ENCODE measurements at regions not wholly inside any gene's neighbourhood (a gene's known extent, or its start where the extent isn't known, plus 50 kb on each side); places are given as distances from the start of the nearest gene placed in this dataset.

DNA sequence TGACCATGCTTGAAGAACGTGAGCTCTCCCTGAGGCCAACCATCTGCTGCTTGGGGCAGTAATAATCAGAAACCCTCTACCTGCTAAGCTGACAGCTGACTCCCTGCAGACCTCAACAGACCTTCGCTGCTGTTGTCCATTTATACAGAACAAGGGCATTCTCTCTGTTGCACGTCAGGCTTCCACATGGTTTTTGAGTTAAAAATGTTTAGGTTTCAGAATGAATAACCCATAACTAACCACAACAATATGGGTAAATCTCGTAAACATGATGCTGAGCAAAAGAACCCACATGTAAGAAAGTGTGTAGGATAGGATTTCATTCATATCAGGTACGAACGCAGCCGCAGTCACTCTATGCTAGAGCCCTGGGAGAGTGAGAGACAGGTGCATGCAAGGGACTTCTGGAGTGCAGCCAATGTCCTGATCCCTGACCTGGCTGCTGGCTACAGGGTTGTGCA, 348.5 kb downstream of the MED10 start (continued):
- no peak for TF ChIP-seq SP7 (tag by site-specific recombination; IDR thresholded peaks at IDR 0.05)
- TF ChIP-seq ZBTB10 (tag by site-specific recombination; IDR thresholded peaks at IDR 0.05): no peak
- no peak for TF ChIP-seq ZNF701 (tag by site-specific recombination; IDR thresholded peaks at IDR 0.05)
- TF ChIP-seq ZBTB48 (tag by site-specific recombination; IDR thresholded peaks at IDR 0.05): no peak
- TF ChIP-seq ZNF670 (tag by site-specific recombination; IDR thresholded peaks at IDR 0.05; ENCODE audit: low read depth): no peak
- TF ChIP-seq ZNF138 (tag by site-specific recombination; IDR thresholded peaks at IDR 0.05; ENCODE audit: borderline replicate concordance): no peak
- TF ChIP-seq BCL11A (tag by site-specific recombination; IDR thresholded peaks at IDR 0.05; ENCODE audit: low read depth): no peak

DNA sequence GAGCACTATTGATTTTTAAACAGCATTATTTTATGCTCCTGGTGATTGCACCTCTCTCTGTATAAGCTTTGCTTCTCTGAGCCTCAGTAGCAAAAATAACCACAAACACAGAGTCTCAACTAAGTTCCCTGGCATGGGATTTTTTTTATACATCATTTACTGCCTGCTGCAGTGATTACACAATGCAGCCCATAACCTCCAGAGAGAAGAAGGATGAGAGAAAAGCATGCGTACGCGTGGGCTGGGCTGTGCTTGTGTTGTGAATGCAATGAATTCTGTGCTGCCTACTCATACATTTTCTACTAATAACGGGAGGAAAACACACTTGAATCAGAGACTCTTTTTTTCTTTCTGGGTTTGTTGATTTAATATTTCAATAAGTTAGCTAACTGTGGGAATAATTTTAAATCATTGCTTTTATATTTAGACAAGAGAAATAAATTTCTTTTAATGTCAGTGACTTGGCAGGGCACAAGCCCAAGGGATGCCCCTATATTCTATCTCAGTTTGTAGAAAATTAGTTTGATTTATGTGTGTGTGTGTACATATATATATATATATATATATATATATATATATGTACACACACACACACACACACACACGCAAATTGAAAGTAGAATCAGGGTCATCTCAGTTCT, 351.5 kb downstream of the MED10 start:
- no peak overlapping the region for H3K4me3 ChIP-seq (ENCODE audit: low read depth, low read length)
- POLR2A ChIA-PET: no interaction called here
- no peaks in the 10 kb centered on the region for H3K4me1 ChIP-seq (ENCODE audit: control insufficient read depth, insufficient read depth, low read length)
- TF ChIP-seq ELK4 (IDR thresholded peaks at IDR 0.05; ENCODE audit: borderline replicate concordance, low read depth, low read length) (no peak), ZNF138 (tag by site-specific recombination; IDR thresholded peaks at IDR 0.05; ENCODE audit: borderline replicate concordance) (no peak), ZNF280D (tag by site-specific recombination; IDR thresholded peaks at IDR 0.05) (no peak)
- TF ChIP-seq, protein P1, sequence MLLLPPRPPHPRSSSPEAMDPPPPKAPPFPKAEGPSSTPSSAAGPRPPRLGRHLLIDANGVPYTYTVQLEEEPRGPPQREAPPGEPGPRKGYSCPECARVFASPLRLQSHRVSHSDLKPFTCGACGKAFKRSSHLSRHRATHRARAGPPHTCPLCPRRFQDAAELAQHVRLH (tag by site-specific recombination; IDR thresholded peaks at IDR 0.05): no peak
- CTCF ChIA-PET: interaction anchor here (0.7 kb wide), 1 partner anchor 27 kb away, joined by 4 read pairs; no protein-coding TSS in a partner anchor
- no peak overlapping the region for H3K27ac ChIP-seq (ENCODE audit: extremely low read depth, low read depth, low read length)
- peaks cover 2% of the 10 kb centered on the region; the same call in 1 of the 2 replicates for H3K9me3 ChIP-seq (ENCODE audit: control insufficient read depth, insufficient read depth, low read depth, low read length)
- no peaks in the 10 kb centered on the region for H3K36me3 ChIP-seq (ENCODE audit: control insufficient read depth in 2 of 2, insufficient read depth in 1 of 2, low read length in 2 of 2)

GRCh38 chr5:6019612-6020011, 358.7 kb downstream of the MED10 start:
- ChIA-PET POLR2A (no interaction called here), CTCF (interaction anchor here (0.5 kb wide), 1 partner anchor 577 kb away, joined by 3 read pairs; no protein-coding TSS in a partner anchor)
- Histone ChIP-seq H3K9me3 (ENCODE audit: control insufficient read depth, insufficient read depth, low read depth, low read length) (peaks cover 2% of the 10 kb centered on the region; the same call in 1 of the 2 replicates), H3K27ac (ENCODE audit: extremely low read depth, low read depth, low read length) (no peak overlapping the region), H3K4me1 (ENCODE audit: control insufficient read depth, insufficient read depth, low read length) (no peaks in the 10 kb centered on the region), H3K4me3 (ENCODE audit: low read depth, low read length) (no peak overlapping the region), H3K36me3 (ENCODE audit: control insufficient read depth in 2 of 2, insufficient read depth in 1 of 2, low read length in 2 of 2) (no peaks in the 10 kb centered on the region)
- TF ChIP-seq ZNF624 (tag by site-specific recombination; IDR thresholded peaks at IDR 0.05) (no peak), ZNF548 (tag by site-specific recombination; IDR thresholded peaks at IDR 0.05) (no peak), ZNF544 (tag by site-specific recombination; IDR thresholded peaks at IDR 0.05) (no peak), ZNF2 (tag by site-specific recombination; IDR thresholded peaks at IDR 0.05) (no peak), ZNF157 (tag by site-specific recombination; IDR thresholded peaks at IDR 0.05) (no peak), ZNF223 (tag by site-specific recombination; IDR thresholded peaks at IDR 0.05) (no peak), RBAK (tag by site-specific recombination; IDR thresholded peaks at IDR 0.05) (no peak), ZBTB8A (tag by site-specific recombination; IDR thresholded peaks at IDR 0.05) (no peak), ZSCAN30 (tag by site-specific recombination; IDR thresholded peaks at IDR 0.05) (no peak)
- TF ChIP-seq, protein P2, sequence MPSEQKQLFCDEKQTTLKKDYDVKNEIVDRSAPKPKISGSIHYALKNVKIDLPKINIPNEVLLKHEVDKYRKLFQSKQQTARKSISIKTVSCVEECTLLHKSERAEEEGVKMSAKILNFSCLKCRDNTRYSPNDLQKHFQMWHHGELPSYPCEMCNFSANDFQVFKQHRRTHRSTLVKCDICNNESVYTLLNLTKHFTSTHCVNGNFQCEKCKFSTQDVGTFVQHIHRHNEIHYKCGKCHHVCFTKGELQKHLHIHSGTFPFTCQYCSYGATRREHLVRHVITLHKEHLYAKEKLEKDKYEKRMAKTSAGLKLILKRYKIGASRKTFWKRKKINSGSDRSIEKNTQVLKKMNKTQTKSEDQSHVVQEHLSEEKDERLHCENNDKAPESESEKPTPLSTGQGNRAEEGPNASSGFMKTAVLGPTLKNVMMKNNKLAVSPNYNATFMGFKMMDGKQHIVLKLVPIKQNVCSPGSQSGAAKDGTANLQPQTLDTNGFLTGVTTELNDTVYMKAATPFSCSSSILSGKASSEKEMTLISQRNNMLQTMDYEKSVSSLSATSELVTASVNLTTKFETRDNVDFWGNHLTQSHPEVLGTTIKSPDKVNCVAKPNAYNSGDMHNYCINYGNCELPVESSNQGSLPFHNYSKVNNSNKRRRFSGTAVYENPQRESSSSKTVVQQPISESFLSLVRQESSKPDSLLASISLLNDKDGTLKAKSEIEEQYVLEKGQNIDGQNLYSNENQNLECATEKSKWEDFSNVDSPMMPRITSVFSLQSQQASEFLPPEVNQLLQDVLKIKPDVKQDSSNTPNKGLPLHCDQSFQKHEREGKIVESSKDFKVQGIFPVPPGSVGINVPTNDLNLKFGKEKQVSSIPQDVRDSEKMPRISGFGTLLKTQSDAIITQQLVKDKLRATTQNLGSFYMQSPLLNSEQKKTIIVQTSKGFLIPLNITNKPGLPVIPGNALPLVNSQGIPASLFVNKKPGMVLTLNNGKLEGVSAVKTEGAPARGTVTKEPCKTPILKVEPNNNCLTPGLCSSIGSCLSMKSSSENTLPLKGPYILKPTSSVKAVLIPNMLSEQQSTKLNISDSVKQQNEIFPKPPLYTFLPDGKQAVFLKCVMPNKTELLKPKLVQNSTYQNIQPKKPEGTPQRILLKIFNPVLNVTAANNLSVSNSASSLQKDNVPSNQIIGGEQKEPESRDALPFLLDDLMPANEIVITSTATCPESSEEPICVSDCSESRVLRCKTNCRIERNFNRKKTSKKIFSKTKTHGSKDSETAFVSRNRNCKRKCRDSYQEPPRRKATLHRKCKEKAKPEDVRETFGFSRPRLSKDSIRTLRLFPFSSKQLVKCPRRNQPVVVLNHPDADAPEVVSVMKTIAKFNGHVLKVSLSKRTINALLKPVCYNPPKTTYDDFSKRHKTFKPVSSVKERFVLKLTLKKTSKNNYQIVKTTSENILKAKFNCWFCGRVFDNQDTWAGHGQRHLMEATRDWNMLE (tag by site-specific recombination; conservative IDR thresholded peaks at IDR 0.05; ENCODE audit: low read depth): no peak
